Activated T-cell treated with anti-CD3 and anti-CD28 coated beads, Interleukin-2, amount 50 U/mL, for 72 hours (primary cell): ENCODE measurements at regions not wholly inside any gene's neighbourhood (a gene's known extent, or its start where the extent isn't known, plus 50 kb on each side); places are given as distances from the start of the nearest gene placed in this dataset.
"Not testable (repeated sequence)": the region's sequence is repeated elsewhere in the genome, so short reads cannot be mapped to it uniquely, and the experiment has no call there.

Source experiments
- ATAC-seq, 2 donors: fragments of 150-1000 bp; cut with Tn5 transposase; replicated peaks in 1 of 2; 2 replicates each; pipeline ENCODE4 v1.10.0; 2021; ENCODE audit warnings: moderate library complexity in 2 of 2, mild to moderate bottlenecking in 1 of 2
- DNase-seq, 2 donors: peaks; one replicate each; pipeline ENCODE4 v3.0.0; 2021 to 2022; ENCODE audit warnings: mixed read lengths in 1 of 2
- H3K27ac Mint-ChIP-seq: one replicate; pipeline ENCODE4 v1.8.0; 2022; ENCODE audit warnings: mild to moderate bottlenecking, moderate library complexity, mixed read lengths
- H3K27me3 Mint-ChIP-seq: one replicate; pipeline ENCODE4 v1.8.0; 2022; ENCODE audit warnings: low read depth, mixed read lengths
- H3K36me3 Mint-ChIP-seq, 2 donors: one replicate each; pipeline ENCODE4 v1.8.0; 2022; ENCODE audit warnings: mixed read lengths in 2 of 2, mild to moderate bottlenecking in 1 of 2; ENCODE audit not compliant: insufficient read depth in 2 of 2
- H3K4me1 Mint-ChIP-seq: one replicate; pipeline ENCODE4 v1.8.0; 2022; ENCODE audit warnings: low read depth, mixed read lengths
- H3K4me3 Mint-ChIP-seq, 2 donors: one replicate each; pipeline ENCODE4 v1.8.0; 2022; ENCODE audit warnings: mild to moderate bottlenecking in 2 of 2, mixed read lengths in 2 of 2, moderate library complexity in 2 of 2
- H3K9me3 Mint-ChIP-seq, 2 donors: one replicate each; pipeline ENCODE4 v1.8.0; 2022; ENCODE audit warnings: mixed read lengths in 2 of 2

DNA sequence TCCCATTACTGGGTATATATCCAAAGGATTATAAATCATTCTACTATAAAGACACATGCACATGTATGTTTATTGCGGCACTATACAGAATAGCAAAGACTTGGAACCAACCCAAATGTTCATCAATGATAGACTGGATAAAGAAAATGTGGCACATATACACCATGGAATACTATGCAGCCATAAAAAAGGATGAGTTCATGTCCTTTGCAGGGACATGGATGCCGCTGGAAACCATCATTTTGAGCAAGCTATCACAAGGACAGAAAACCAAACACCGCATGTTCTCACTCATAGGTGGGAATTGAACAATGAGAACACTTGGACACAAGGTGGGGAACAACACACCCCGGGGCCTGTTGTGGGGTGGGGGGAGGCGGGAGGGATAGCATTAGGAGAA, 57.0 kb upstream of the NEUROD1 start:
- DNase-seq, H3K27ac Mint-ChIP-seq, H3K9me3 Mint-ChIP-seq, H3K4me1 Mint-ChIP-seq, ATAC-seq, H3K4me3 Mint-ChIP-seq, H3K36me3 Mint-ChIP-seq: not testable (repeated sequence)
- peaks cover 22% of the 10 kb centered on the region for H3K27me3 Mint-ChIP-seq

DNA sequence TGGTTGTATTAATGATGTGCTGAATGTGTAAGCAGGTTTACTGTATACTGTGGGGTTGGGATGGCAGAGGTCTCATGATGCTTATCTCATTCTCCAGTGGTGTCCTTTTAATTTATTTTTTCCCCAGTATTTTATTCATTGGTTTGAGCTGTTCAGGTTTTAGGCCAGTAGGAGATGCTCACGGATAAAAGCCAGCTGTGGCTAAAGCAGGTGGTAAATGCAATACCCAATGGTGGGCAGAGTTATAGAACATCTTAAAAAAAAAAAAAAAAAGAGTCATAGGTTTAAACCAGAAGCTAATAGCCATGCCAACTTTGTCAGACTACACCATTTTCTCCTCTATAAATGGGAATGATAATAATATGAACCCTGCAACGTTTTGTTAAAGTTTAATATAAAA, 57.8 kb upstream of the NEUROD1 start:
- peaks cover 0 to under 1% of the 10 kb centered on the region in 2 donors for H3K9me3 Mint-ChIP-seq
- H3K4me3 Mint-ChIP-seq, result no peak overlapping the region
- no peaks in the 10 kb centered on the region for H3K4me1 Mint-ChIP-seq
- H3K27ac Mint-ChIP-seq, result no peak overlapping the region
- no peak for DNase-seq
- no peaks in the 10 kb centered on the region for H3K36me3 Mint-ChIP-seq
- ATAC-seq, result no peak
- peaks cover 14% of the 10 kb centered on the region for H3K27me3 Mint-ChIP-seq

DNA sequence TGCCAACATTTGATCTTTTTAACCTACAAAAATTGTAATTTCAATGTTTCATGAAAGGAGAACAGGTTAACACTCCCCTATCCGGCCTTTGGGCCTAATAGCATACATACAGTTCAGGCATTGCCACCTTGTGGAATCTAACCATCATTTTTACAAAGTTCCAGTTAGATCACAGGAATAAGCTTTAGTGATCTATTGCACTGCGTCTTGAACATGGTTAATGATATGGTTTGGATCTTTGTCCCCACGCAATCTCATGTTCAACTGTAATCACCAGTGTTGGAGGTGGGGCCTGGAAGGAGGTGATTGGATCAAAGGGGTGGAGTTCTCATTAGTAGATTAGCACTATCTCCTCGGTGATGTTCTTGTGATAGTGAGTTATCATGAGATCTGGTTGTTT, 58.2 kb upstream of the NEUROD1 start:
- Mint-ChIP-seq H3K4me3 (no peak overlapping the region), H3K27ac (no peak overlapping the region), H3K9me3 (no peaks in the 10 kb centered on the region), H3K4me1 (no peaks in the 10 kb centered on the region), H3K27me3 (peaks cover 9% of the 10 kb centered on the region), H3K36me3 (no peaks in the 10 kb centered on the region)
- ATAC-seq, result no peak
- DNase-seq, result no peak

DNA sequence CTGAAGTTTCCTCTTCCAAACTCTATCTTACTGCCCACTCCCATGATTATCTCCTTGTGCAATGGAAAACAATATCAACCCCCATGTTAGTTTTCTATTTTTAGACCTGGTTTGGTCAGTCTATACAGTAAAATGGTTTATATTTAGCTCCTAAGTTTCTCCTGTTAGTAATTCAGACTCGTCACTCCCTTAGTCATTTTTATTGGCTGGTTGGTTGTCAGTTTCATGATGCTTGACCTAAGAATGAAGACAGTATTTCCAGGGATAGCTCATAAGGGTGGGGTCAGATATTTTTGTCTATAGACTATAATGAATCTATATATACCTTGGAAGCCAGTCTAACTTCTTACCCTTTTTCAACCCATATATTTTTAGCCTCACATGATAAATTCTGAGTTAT, 61.4 kb upstream of the NEUROD1 start:
- H3K27me3 Mint-ChIP-seq, result no peaks in the 10 kb centered on the region
- ATAC-seq, result no peak
- no peaks in the 10 kb centered on the region for H3K9me3 Mint-ChIP-seq
- no peak overlapping the region for H3K4me3 Mint-ChIP-seq
- H3K27ac Mint-ChIP-seq, result no peak overlapping the region
- H3K4me1 Mint-ChIP-seq, result no peaks in the 10 kb centered on the region
- no peak for DNase-seq
- no peaks in the 10 kb centered on the region for H3K36me3 Mint-ChIP-seq

DNA sequence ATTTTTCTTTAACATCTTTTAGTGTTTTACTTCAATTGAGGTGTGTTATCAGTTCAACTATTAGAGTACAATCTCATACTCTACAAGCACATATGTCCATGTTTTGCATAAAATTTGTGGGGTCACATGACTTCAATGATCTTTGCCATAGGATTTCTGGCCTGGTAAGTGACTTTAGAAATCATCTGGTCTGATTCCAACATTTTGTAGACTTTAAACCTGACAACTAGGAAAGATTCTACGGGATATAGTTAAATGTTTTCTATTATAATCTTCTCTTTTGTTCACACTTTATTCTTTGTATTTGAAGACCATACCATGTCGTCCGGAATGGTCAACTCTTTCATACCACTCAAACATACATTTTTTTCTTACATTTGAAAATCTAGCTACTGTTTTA, 62.0 kb upstream of the NEUROD1 start:
- no peak overlapping the region for H3K27ac Mint-ChIP-seq
- DNase-seq, result no peak
- H3K4me1 Mint-ChIP-seq, result no peaks in the 10 kb centered on the region
- H3K4me3 Mint-ChIP-seq, result no peak overlapping the region
- H3K27me3 Mint-ChIP-seq, result no peaks in the 10 kb centered on the region
- ATAC-seq, result no peak
- no peaks in the 10 kb centered on the region for H3K9me3 Mint-ChIP-seq
- no peaks in the 10 kb centered on the region for H3K36me3 Mint-ChIP-seq

GRCh38 chr2:181742922-181743722, 62.8 kb upstream of the NEUROD1 start:
- Mint-ChIP-seq H3K9me3 (no peaks in the 10 kb centered on the region), H3K27me3 (no peaks in the 10 kb centered on the region), H3K4me1 (no peaks in the 10 kb centered on the region), H3K36me3 (no peaks in the 10 kb centered on the region), H3K4me3 (no peak overlapping the region), H3K27ac (no peak overlapping the region)
- DNase-seq, result peak; percentile 29 to 33
- peak in 1 of 2 donors; percentile 28 for ATAC-seq

GRCh38 chr2:181743723-181744031, 63.4 kb upstream of the NEUROD1 start:
- H3K9me3 Mint-ChIP-seq, result no peaks in the 10 kb centered on the region
- H3K27me3 Mint-ChIP-seq, result peaks cover under 1% of the 10 kb centered on the region
- no peak for ATAC-seq
- H3K4me3 Mint-ChIP-seq, result no peak overlapping the region
- no peaks in the 10 kb centered on the region for H3K36me3 Mint-ChIP-seq
- DNase-seq, result no peak
- H3K4me1 Mint-ChIP-seq, result no peaks in the 10 kb centered on the region
- no peak overlapping the region for H3K27ac Mint-ChIP-seq

DNA sequence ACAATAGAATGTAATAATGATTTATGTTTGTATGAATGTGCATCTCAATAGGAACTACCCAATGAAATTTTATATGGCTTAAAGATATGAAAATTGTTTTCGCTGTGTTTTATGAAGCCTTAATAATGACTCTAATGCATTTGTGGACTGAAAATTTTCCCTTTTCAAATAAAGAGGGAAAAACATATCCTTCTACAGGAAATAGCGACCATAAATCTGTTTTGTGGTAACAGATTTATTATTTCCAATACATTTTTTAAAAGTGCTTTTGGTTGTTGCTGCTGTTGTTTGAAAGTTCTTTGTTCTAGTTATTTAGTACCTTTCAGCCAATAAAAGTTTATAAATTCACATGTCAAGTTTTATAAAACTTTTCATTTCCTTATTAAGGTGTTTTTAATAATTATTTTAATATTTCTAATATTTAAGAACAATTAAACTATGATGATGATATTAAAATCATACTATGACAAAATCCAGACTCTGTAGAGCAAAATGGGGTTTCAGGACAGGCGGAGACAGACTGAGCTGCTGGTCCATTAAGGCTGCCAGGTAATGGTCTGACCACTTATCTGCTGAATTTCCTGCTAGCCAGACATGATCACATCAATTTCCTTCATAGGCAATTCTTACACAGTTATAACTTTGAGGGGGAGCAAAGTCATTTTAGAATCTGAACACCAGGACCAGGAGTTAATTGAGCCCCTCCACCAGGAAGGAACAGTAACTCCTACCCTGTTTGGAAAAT, 65.7 kb upstream of the NEUROD1 start:
- no peak overlapping the region for H3K4me3 Mint-ChIP-seq
- no peaks in the 10 kb centered on the region for H3K36me3 Mint-ChIP-seq
- no peaks in the 10 kb centered on the region for H3K9me3 Mint-ChIP-seq
- H3K27me3 Mint-ChIP-seq, result peaks cover 12% of the 10 kb centered on the region
- no peak overlapping the region for H3K27ac Mint-ChIP-seq
- H3K4me1 Mint-ChIP-seq, result no peaks in the 10 kb centered on the region
- DNase-seq, result no peak
- ATAC-seq, result no peak

DNA sequence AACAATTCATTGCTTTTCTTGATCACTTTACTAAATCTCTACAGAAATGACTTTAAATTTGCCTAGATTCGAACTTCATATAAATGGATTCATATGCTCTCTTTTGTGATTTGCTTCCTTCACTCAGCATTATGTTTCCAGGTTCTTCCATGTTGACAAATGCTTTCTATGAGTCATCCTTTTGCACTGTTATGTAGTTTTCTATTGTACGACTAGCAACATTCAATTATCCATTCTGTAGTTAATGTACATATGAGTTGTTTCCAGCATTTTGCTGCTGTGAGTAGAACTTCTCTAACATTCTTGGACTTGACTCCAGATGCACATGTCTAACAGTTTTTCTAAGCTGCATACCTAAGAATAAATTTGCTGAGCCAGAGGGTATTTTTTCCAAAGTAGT, 66.5 kb upstream of the NEUROD1 start:
- no peak for DNase-seq
- no peak overlapping the region for H3K27ac Mint-ChIP-seq
- ATAC-seq, result no peak
- no peaks in the 10 kb centered on the region for H3K36me3 Mint-ChIP-seq
- peaks cover 15% of the 10 kb centered on the region for H3K27me3 Mint-ChIP-seq
- no peak overlapping the region for H3K4me3 Mint-ChIP-seq
- no peaks in the 10 kb centered on the region for H3K9me3 Mint-ChIP-seq
- H3K4me1 Mint-ChIP-seq, result no peaks in the 10 kb centered on the region

GRCh38 chr2:181750305-181750704, 70.0 kb upstream of the NEUROD1 start:
- no peaks in the 10 kb centered on the region for H3K4me1 Mint-ChIP-seq
- peaks cover 22% of the 10 kb centered on the region for H3K27me3 Mint-ChIP-seq
- H3K9me3 Mint-ChIP-seq, result no peaks in the 10 kb centered on the region
- H3K27ac Mint-ChIP-seq, result no peak overlapping the region
- no peak for DNase-seq
- ATAC-seq, result no peak
- no peaks in the 10 kb centered on the region for H3K36me3 Mint-ChIP-seq
- H3K4me3 Mint-ChIP-seq, result no peak overlapping the region

- Mint-ChIP-seq H3K9me3 (no peaks in the 10 kb centered on the region), H3K27me3 (peaks cover 29% of the 10 kb centered on the region), H3K4me3 (no peak overlapping the region), H3K4me1 (no peaks in the 10 kb centered on the region), H3K27ac (no peak overlapping the region), H3K36me3 (no peaks in the 10 kb centered on the region)
- ATAC-seq (no peak), DNase-seq (no peak)
Observed at GRCh38 chr2:181751266-181752030, 71.1 kb upstream of the NEUROD1 start.

- no peaks in the 10 kb centered on the region for H3K9me3 Mint-ChIP-seq
- no peaks in the 10 kb centered on the region for H3K4me1 Mint-ChIP-seq
Observed at GRCh38 chr2:181752301-181752700, 72.0 kb upstream of the NEUROD1 start.

GRCh38 chr2:181753686-181754085, 73.4 kb upstream of the NEUROD1 start:
- H3K4me1 Mint-ChIP-seq, result no peaks in the 10 kb centered on the region
- H3K36me3 Mint-ChIP-seq, result no peaks in the 10 kb centered on the region
- H3K27ac Mint-ChIP-seq, result no peak overlapping the region
- H3K9me3 Mint-ChIP-seq, result no peaks in the 10 kb centered on the region
- no peak for ATAC-seq
- DNase-seq, result no peak
- no peak overlapping the region for H3K4me3 Mint-ChIP-seq
- peaks cover 30% of the 10 kb centered on the region for H3K27me3 Mint-ChIP-seq

More at GRCh38 chr2:181752301-181752700, 72.0 kb upstream of the NEUROD1 start:
- ATAC-seq (no peak), DNase-seq (no peak)
- Mint-ChIP-seq H3K27ac (no peak overlapping the region), H3K36me3 (no peaks in the 10 kb centered on the region), H3K4me3 (no peak overlapping the region), H3K27me3 (peaks cover 29% of the 10 kb centered on the region)
